DOHH2 (cell line): ENCODE measurements at regions not wholly inside any gene's neighbourhood (a gene's known extent, or its start where the extent isn't known, plus 50 kb on each side); places are given as distances from the start of the nearest gene placed in this dataset.

Source experiments
- H3F3A ChIP-seq: fragments of 200-600 bp; sonication (generic), shearing (Covaris generic); 2 replicates; pipeline ENCODE4 v1.6.0; 2016; ENCODE audit warnings: antibody characterized with exemption, mild to moderate bottlenecking; ENCODE audit not compliant: control insufficient read depth, insufficient read depth
- H3K27ac ChIP-seq: fragments of 200-600 bp; sonication (generic); 2 replicates; pipeline ENCODE4 v1.5.1; 2014; ENCODE audit warnings: low read depth, mild to moderate bottlenecking, low read length, moderate library complexity
- H3K27me3 ChIP-seq: fragments of 200-600 bp; sonication (generic); 2 replicates; pipeline ENCODE4 v1.6.1; 2014; ENCODE audit warnings: mild to moderate bottlenecking, low read length, mixed read lengths; ENCODE audit not compliant: control insufficient read depth
- H3K36me3 ChIP-seq: fragments of 200-600 bp; sonication (generic); 2 replicates; pipeline ENCODE4 v1.6.1; 2014; ENCODE audit warnings: mild to moderate bottlenecking, low read length, moderate library complexity, mixed read lengths; ENCODE audit not compliant: control insufficient read depth
- H3K4me1 ChIP-seq: fragments of 200-600 bp; sonication (generic); 2 replicates; pipeline ENCODE4 v1.6.1; 2014; ENCODE audit warnings: mild to moderate bottlenecking, low read length, mixed read lengths; ENCODE audit not compliant: control insufficient read depth
- H3K4me2 ChIP-seq: fragments of 200-600 bp; sonication (generic); 2 replicates; pipeline ENCODE4 v1.6.0; 2014; ENCODE audit warnings: mild to moderate bottlenecking, low read length, moderate library complexity
- H3K4me3 ChIP-seq: fragments of 200-600 bp; sonication (generic); 2 replicates; pipeline ENCODE4 v1.5.1; 2014; ENCODE audit warnings: mild to moderate bottlenecking, low read length, mixed read lengths
- H3K79me2 ChIP-seq: fragments of 200-600 bp; sonication (generic); 2 replicates; pipeline ENCODE4 v1.6.1; 2014; ENCODE audit warnings: mild to moderate bottlenecking, low read length, mixed read lengths; ENCODE audit not compliant: control insufficient read depth
- H3K9me2 ChIP-seq: fragments of 200-600 bp; sonication (generic); replicated peaks from 2 replicates; pipeline ENCODE4 v1.6.1; 2014; ENCODE audit warnings: mild to moderate bottlenecking, low read length, mixed read lengths; ENCODE audit not compliant: control insufficient read depth
- H3K9me3 ChIP-seq: fragments of 200-600 bp; sonication (generic); 2 replicates; pipeline ENCODE4 v1.6.1; 2014; ENCODE audit warnings: antibody characterized with exemption, low read length, mixed read lengths; ENCODE audit not compliant: control insufficient read depth, insufficient read depth
- H4K20me1 ChIP-seq: fragments of 200-600 bp; sonication (generic); 2 replicates; pipeline ENCODE4 v1.6.0; 2014; ENCODE audit warnings: low read depth, mild to moderate bottlenecking, antibody characterized with exemption, low read length, moderate library complexity; ENCODE audit not compliant: control insufficient read depth, insufficient read depth
- EZH2phosphoT487 ChIP-seq: fragments of 200-600 bp; sonication (generic); IDR thresholded peaks from 2 replicates; pipeline ENCODE4 v1.6.1; 2017; ENCODE audit warnings: borderline replicate concordance, mild to moderate bottlenecking, antibody characterized with exemption, low read length, moderate library complexity, mixed read lengths
- TF ChIP-seq, protein P1 (sequence below): fragments of 200-600 bp; sonication (generic); IDR thresholded peaks from one replicate; pipeline ENCODE4 v1.5.1; 2014; ENCODE audit warnings: antibody characterized with exemption, mild to moderate bottlenecking, low read depth, low read length; ENCODE audit not compliant: poor library complexity, severe bottlenecking

- Histone ChIP-seq H3K4me2 (no peak overlapping the region), H3K27ac (no peak overlapping the region), H3K9me2 (no peaks in the 10 kb centered on the region), H3K9me3 (no peaks in the 10 kb centered on the region), H3K36me3 (no peaks in the 10 kb centered on the region), H3K4me1 (peaks cover 2% of the 10 kb centered on the region), H3K27me3 (peaks cover 6% of the 10 kb centered on the region), H3F3A (no peaks in the 10 kb centered on the region), H3K4me3 (no peak overlapping the region), H3K79me2 (no peaks in the 10 kb centered on the region), H4K20me1 (no peaks in the 10 kb centered on the region)
- TF ChIP-seq, protein P1, sequence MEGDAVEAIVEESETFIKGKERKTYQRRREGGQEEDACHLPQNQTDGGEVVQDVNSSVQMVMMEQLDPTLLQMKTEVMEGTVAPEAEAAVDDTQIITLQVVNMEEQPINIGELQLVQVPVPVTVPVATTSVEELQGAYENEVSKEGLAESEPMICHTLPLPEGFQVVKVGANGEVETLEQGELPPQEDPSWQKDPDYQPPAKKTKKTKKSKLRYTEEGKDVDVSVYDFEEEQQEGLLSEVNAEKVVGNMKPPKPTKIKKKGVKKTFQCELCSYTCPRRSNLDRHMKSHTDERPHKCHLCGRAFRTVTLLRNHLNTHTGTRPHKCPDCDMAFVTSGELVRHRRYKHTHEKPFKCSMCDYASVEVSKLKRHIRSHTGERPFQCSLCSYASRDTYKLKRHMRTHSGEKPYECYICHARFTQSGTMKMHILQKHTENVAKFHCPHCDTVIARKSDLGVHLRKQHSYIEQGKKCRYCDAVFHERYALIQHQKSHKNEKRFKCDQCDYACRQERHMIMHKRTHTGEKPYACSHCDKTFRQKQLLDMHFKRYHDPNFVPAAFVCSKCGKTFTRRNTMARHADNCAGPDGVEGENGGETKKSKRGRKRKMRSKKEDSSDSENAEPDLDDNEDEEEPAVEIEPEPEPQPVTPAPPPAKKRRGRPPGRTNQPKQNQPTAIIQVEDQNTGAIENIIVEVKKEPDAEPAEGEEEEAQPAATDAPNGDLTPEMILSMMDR: no peak
- no peak for TF ChIP-seq EZH2phosphoT487
Observed at GRCh38 chr15:79179597-79179996, 89.0 kb upstream of the RASGRF1 start.

DNA sequence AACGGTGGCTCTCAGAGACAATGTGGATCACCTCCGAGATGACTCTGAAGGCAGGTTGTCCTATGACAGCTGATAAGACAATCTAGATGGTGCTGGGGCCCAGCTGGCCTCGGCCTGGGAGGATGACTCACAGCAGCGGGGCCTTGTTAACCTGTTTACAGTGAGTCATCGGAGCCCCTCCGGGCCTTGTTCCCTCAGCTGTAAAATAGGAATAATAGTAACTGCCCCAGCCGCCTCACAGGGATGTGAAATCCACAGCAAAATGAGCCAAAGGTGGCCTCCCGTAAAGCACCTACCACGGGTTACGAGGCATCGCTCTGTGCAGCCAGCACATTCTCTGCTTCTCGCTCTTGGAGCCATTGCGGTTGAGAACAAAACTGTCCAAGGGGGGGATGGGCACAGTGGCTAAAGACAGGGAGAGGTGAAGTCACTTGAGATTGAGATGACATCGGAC is 88.6 kb upstream of the RASGRF1 start:
- TF ChIP-seq, protein P1: no peak
- TF ChIP-seq EZH2phosphoT487: no peak
- no peaks in the 10 kb centered on the region for H3K79me2 ChIP-seq
- no peaks in the 10 kb centered on the region for H4K20me1 ChIP-seq
- H3K4me1 ChIP-seq: no peaks in the 10 kb centered on the region
- H3F3A ChIP-seq: no peaks in the 10 kb centered on the region
- no peaks in the 10 kb centered on the region for H3K9me2 ChIP-seq
- no peaks in the 10 kb centered on the region for H3K36me3 ChIP-seq
- no peak overlapping the region for H3K4me2 ChIP-seq
- no peak overlapping the region for H3K27ac ChIP-seq
- H3K4me3 ChIP-seq: no peak overlapping the region
- H3K9me3 ChIP-seq: no peaks in the 10 kb centered on the region
- peaks cover 6% of the 10 kb centered on the region for H3K27me3 ChIP-seq

GRCh38 chr15:79178594-79178993 is 88.0 kb upstream of the RASGRF1 start:
- Histone ChIP-seq H3K4me1 (no peaks in the 10 kb centered on the region), H3K27me3 (peaks cover 6% of the 10 kb centered on the region), H3K4me2 (no peak overlapping the region), H3K27ac (no peak overlapping the region), H3K9me2 (no peaks in the 10 kb centered on the region), H3K79me2 (no peaks in the 10 kb centered on the region), H4K20me1 (no peaks in the 10 kb centered on the region), H3F3A (no peaks in the 10 kb centered on the region), H3K4me3 (no peak overlapping the region), H3K9me3 (no peaks in the 10 kb centered on the region), H3K36me3 (no peaks in the 10 kb centered on the region)
- no peak for TF ChIP-seq EZH2phosphoT487
- TF ChIP-seq, protein P1: no peak

DNA sequence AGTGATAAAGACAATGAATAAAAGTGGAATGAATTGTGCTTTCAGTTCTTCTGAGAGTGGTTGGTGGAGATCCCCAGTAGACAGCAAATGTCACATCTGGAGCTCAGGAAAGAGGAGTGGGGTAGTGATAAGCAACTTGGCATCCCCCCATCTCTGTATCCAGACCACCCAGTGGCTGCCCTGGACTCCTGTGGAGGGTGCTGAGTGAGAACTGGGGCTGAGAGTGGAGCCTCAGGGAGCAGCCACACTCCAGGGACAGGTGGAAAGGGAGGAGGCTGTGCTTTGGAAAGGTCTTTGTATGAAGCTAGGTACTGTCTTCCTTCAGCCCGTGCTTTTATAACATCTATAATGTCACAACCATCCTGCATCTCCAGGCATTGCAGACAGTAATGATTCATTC is 85.6 kb upstream of the RASGRF1 start:
- Histone ChIP-seq H3K4me1 (no peaks in the 10 kb centered on the region), H3F3A (no peaks in the 10 kb centered on the region), H3K4me2 (no peak overlapping the region), H3K4me3 (no peak overlapping the region), H3K9me2 (no peaks in the 10 kb centered on the region), H3K27me3 (peaks cover 9% of the 10 kb centered on the region), H4K20me1 (no peaks in the 10 kb centered on the region), H3K27ac (no peak overlapping the region), H3K9me3 (no peaks in the 10 kb centered on the region), H3K79me2 (no peaks in the 10 kb centered on the region), H3K36me3 (no peaks in the 10 kb centered on the region)
- TF ChIP-seq EZH2phosphoT487: no peak
- TF ChIP-seq, protein P1: no peak
